H1 (cell line): ENCODE measurements at regions not wholly inside any gene's neighbourhood (a gene's known extent, or its start where the extent isn't known, plus 50 kb on each side); places are given as distances from the start of the nearest gene placed in this dataset.

Experiments
- CTCF ChIA-PET: fragments of 300-600 bp; sonication (Branson Sonifier 250); formaldehyde crosslinking; loops from one replicate; lab custom pipeline; 2021; ENCODE audit not compliant: partially characterized antibody; lab: Charles Lee
- POLR2A ChIA-PET: fragments of 300-600 bp; sonication (Branson Sonifier 250); formaldehyde crosslinking; loops from one replicate; lab custom pipeline; 2021; ENCODE audit warnings: inconsistent platforms; ENCODE audit not compliant: partially characterized antibody; lab: Charles Lee
- DNase-seq, 2 experiments: peaks; one replicate each; pipeline versions ENCODE4 v3.0.0 to v3.0.0-alpha.2; 2010 to 2022; ENCODE audit warnings: low spot score in 2 of 2, low read depth in 1 of 2, mixed read lengths in 1 of 2
- FAIRE-seq: peaks from 2 replicates; lab custom pipeline; 2011; peaks lifted over from hg19 to GRCh38; lab: Jason Lieb, UNC
- H2AFZ ChIP-seq: 2 replicates; pipeline ENCODE4 v1.8.1; 2012; ENCODE audit warnings: low read length, inconsistent platforms
- H2AK5ac ChIP-seq: 2 replicates; pipeline ENCODE4 v1.6.1; 2013; ENCODE audit warnings: low read depth, low read length
- H2BK120ac ChIP-seq: replicated peaks from 2 replicates; pipeline ENCODE3; 2013; ENCODE audit warnings: low read depth, low read length, inconsistent platforms
- H2BK12ac ChIP-seq: 2 replicates; pipeline ENCODE4 v1.6.1; 2013; ENCODE audit warnings: low read depth, low read length
- H2BK15ac ChIP-seq: 2 replicates; pipeline ENCODE4 v1.6.1; 2013; ENCODE audit warnings: low read length
- H2BK20ac ChIP-seq: 2 replicates; pipeline ENCODE4 v1.6.1; 2013; ENCODE audit warnings: low read length
- H2BK5ac ChIP-seq: 2 replicates; pipeline ENCODE4 v1.6.1; 2013; ENCODE audit warnings: low read depth, low read length
- H3K14ac ChIP-seq: 2 replicates; pipeline ENCODE4 v1.6.1; 2013; ENCODE audit warnings: inconsistent platforms; ENCODE audit not compliant: insufficient read length
- H3K18ac ChIP-seq: 2 replicates; pipeline ENCODE4 v1.6.1; 2013; ENCODE audit warnings: low read length; ENCODE audit errors: extremely low read depth
- H3K23ac ChIP-seq: 2 replicates; pipeline ENCODE4 v1.6.1; 2013; ENCODE audit warnings: inconsistent platforms; ENCODE audit not compliant: insufficient read length
- H3K23me2 ChIP-seq: 2 replicates; pipeline ENCODE4 v1.6.1; 2013; ENCODE audit warnings: low read depth, low read length
- H3K27ac ChIP-seq: 2 replicates; pipeline ENCODE4 v1.6.1; 2011; ENCODE audit warnings: low read depth, low read length, inconsistent platforms
- H3K27me3 ChIP-seq, 4 experiments: replicated peaks in 1 of 4; 1 replicate in 1 of 4; 2 replicates in 3 of 4; pipeline versions ENCODE4 v1.6.1 to v1.8.1; 2011 to 2013; ENCODE audit warnings: low read length in 3 of 4, mild to moderate bottlenecking in 3 of 4, inconsistent platforms in 2 of 4, mixed read lengths in 2 of 4, moderate library complexity in 1 of 4; ENCODE audit not compliant: control insufficient read depth in 3 of 4, insufficient read depth in 3 of 4; ENCODE audit errors: extremely low read depth in 1 of 4
- H3K36me3 ChIP-seq, 4 experiments: 2 replicates each; pipeline versions ENCODE4 v1.6.1 to v1.8.1; 2011 to 2013; ENCODE audit warnings: mild to moderate bottlenecking in 4 of 4, low read length in 3 of 4, moderate library complexity in 2 of 4, control low read depth in 1 of 4, inconsistent platforms in 1 of 4; ENCODE audit not compliant: insufficient read depth in 4 of 4, control insufficient read depth in 2 of 4
- H3K4ac ChIP-seq: replicated peaks from 2 replicates; pipeline ENCODE3; 2013; ENCODE audit warnings: low read length, low read depth, mixed read lengths, inconsistent platforms; ENCODE audit not compliant: insufficient read length
- H3K4me1 ChIP-seq, 4 experiments: replicated peaks in 1 of 4; 1 replicate in 1 of 4; 2 replicates in 3 of 4; pipeline versions ENCODE4 v1.6.1 to v1.8.1; 2011 to 2013; ENCODE audit warnings: low read length in 3 of 4, inconsistent platforms in 2 of 4, mixed read lengths in 1 of 4; ENCODE audit not compliant: insufficient read depth in 4 of 4, control insufficient read depth in 3 of 4
- H3K4me2 ChIP-seq, 2 experiments: 2 replicates each; pipeline versions ENCODE4 v1.6.1 to v1.8.1; 2011 to 2013; ENCODE audit warnings: low read depth in 2 of 2, low read length in 2 of 2, control low read depth in 1 of 2, inconsistent platforms in 1 of 2, mild to moderate bottlenecking in 1 of 2; ENCODE audit not compliant: insufficient read depth in 1 of 2
- H3K4me3 ChIP-seq, 4 experiments: fragments of 200-600, 300-600 bp in 1 of 4; sonication (generic), shearing (Covaris generic), sonication (Bioruptor Twin) in 1 of 4; 2 replicates each; pipeline versions ENCODE4 v1.5.1 to v1.8.1; 2011 to 2016; ENCODE audit warnings: low read length in 4 of 4, low read depth in 3 of 4, control low read depth in 2 of 4, inconsistent platforms in 2 of 4, mild to moderate bottlenecking in 2 of 4, mixed read lengths in 1 of 4, moderate library complexity in 1 of 4; ENCODE audit not compliant: insufficient read depth in 2 of 4; ENCODE audit errors: extremely low read depth in 1 of 4
- H3K56ac ChIP-seq: replicated peaks from 2 replicates; pipeline ENCODE3; 2013; ENCODE audit warnings: low read depth, mild to moderate bottlenecking, mixed read lengths, low read length, inconsistent platforms; ENCODE audit not compliant: insufficient read length
- H3K79me1 ChIP-seq: 2 replicates; pipeline ENCODE4 v1.6.1; 2013; ENCODE audit warnings: low read depth, low read length, control low read depth
- H3K79me2 ChIP-seq, 2 experiments: 2 replicates each; pipeline versions ENCODE4 v1.6.1 to v1.8.1; 2012 to 2013; ENCODE audit warnings: low read length in 2 of 2, mild to moderate bottlenecking in 2 of 2, inconsistent platforms in 1 of 2; ENCODE audit not compliant: insufficient read depth in 2 of 2, control insufficient read depth in 1 of 2
- H3K9ac ChIP-seq, 4 experiments: replicated peaks in 1 of 4; 1 replicate in 1 of 4; 2 replicates in 3 of 4; pipeline versions ENCODE4 v1.6.1 to v1.8.1; 2011 to 2013; ENCODE audit warnings: low read depth in 3 of 4, low read length in 3 of 4, control low read depth in 2 of 4, mild to moderate bottlenecking in 2 of 4, moderate library complexity in 2 of 4, inconsistent platforms in 1 of 4; ENCODE audit errors: extremely low read depth in 1 of 4
- H3K9me3 ChIP-seq, 2 experiments: 2 replicates each; pipeline versions ENCODE4 v1.6.1 to v1.8.1; 2012 to 2013; ENCODE audit warnings: mild to moderate bottlenecking in 2 of 2, moderate library complexity in 2 of 2, control low read depth in 1 of 2, inconsistent platforms in 1 of 2, low read depth in 1 of 2, low read length in 1 of 2, mixed read lengths in 1 of 2; ENCODE audit not compliant: insufficient read depth in 2 of 2
- H4K20me1 ChIP-seq, 2 experiments: replicated peaks in 1 of 2; 2 replicates each; pipeline versions ENCODE3 to v1.8.1; 2011 to 2013; ENCODE audit warnings: inconsistent platforms in 2 of 2, low read length in 2 of 2, mild to moderate bottlenecking in 1 of 2; ENCODE audit not compliant: insufficient read depth in 2 of 2, control insufficient read depth in 1 of 2
- H4K5ac ChIP-seq: 2 replicates; pipeline ENCODE4 v1.6.1; 2013; ENCODE audit warnings: low read length, low read depth, mixed read lengths, inconsistent platforms; ENCODE audit not compliant: insufficient read length
- H4K8ac ChIP-seq: 2 replicates; pipeline ENCODE4 v1.8.0; 2013; ENCODE audit warnings: mild to moderate bottlenecking, moderate library complexity, low read length, inconsistent platforms; ENCODE audit not compliant: insufficient read depth; ENCODE audit errors: extremely low read depth
- H4K91ac ChIP-seq: replicated peaks from 2 replicates; pipeline ENCODE3; 2013; ENCODE audit warnings: low read length, mixed read lengths, inconsistent platforms; ENCODE audit not compliant: insufficient read length
- JUND ChIP-seq: IDR thresholded peaks from 2 replicates; pipeline ENCODE4 v1.6.1; 2011; ENCODE audit warnings: mild to moderate bottlenecking, improper control_type of control experiment, low read length

DNA sequence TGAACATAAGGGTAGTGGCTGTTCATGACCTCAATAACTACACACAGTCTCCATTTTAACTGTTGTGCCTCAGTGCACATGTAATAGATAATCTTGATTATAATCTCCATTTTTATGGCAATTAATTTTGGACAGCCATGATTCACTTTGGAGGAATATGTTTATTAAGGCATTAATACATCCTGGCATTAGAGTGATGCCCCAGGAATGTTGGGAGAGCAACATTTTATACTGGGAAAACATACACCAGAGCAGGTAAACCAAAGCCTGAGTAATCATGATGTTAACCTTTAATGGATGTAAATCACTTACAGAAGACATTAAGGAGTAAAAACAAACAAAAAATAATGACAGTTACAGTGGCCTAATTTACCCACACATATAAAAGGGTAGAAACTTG, 886.3 kb upstream of the RAG2 start:
- no peak for TF ChIP-seq JUND
- FAIRE-seq (no peak), DNase-seq (no peak)
- Histone ChIP-seq H2BK5ac (no peak overlapping the region), H2AFZ (no peak overlapping the region), H3K79me1 (no peaks in the 10 kb centered on the region), H3K27me3 (no peaks in the 10 kb centered on the region), H2BK15ac (no peak overlapping the region), H3K4me3 (no peak overlapping the region), H3K36me3 (no peaks in the 10 kb centered on the region), H2BK120ac (no peak overlapping the region), H3K23ac (no peak overlapping the region), H3K79me2 (no peaks in the 10 kb centered on the region), H3K9ac (no peak overlapping the region), H4K91ac (no peak overlapping the region), H3K56ac (no peak overlapping the region), H4K5ac (no peak overlapping the region), H3K14ac (no peak overlapping the region), H4K20me1 (no peaks in the 10 kb centered on the region), H3K4me1 (no peaks in the 10 kb centered on the region), H4K8ac (no peak overlapping the region), H3K4ac (no peak overlapping the region), H2AK5ac (no peak overlapping the region), H3K4me2 (no peak overlapping the region), H2BK12ac (no peak overlapping the region), H3K27ac (no peak overlapping the region), H2BK20ac (no peak overlapping the region), H3K18ac (no peak overlapping the region), H3K23me2 (no peaks in the 10 kb centered on the region), H3K9me3 (no peaks in the 10 kb centered on the region)
- CTCF ChIA-PET, result no interaction called here
- POLR2A ChIA-PET, result no interaction called here
